Activated B cell treated with CpG ODN at 0.5 μM for 24 hours (primary cell): ENCODE measurements at regions not wholly inside any gene's neighbourhood (a gene's known extent, or its start where the extent isn't known, plus 50 kb on each side); places are given as distances from the start of the nearest gene placed in this dataset.

Source experiments
- ATAC-seq: fragments of 200-7000 bp; cut with Tn5 transposase; one replicate; pipeline ENCODE4 v1.10.0; 2021; ENCODE audit warnings: low read depth, mild to moderate bottlenecking, moderate library complexity
- CTCF ChIA-PET: fragments of 350-600 bp; sonication (Branson Sonifier 250); formaldehyde crosslinking; loops from one replicate; lab custom pipeline; 2021; ENCODE audit warnings: antibody characterized with exemption; lab: Charles Lee
- POLR2A ChIA-PET: fragments of 350-600 bp; sonication (Branson Sonifier 250); formaldehyde crosslinking; loops from one replicate; lab custom pipeline; 2021; ENCODE audit warnings: antibody characterized with exemption; lab: Charles Lee
- DNase-seq: peaks from one replicate; pipeline ENCODE4 v3.0.0; 2022
- H3K27ac Mint-ChIP-seq: one replicate; pipeline ENCODE4 v1.8.0; 2020; ENCODE audit warnings: mixed read lengths
- H3K27me3 Mint-ChIP-seq: one replicate; pipeline ENCODE4 v1.8.0; 2021; ENCODE audit warnings: mixed read lengths
- H3K36me3 Mint-ChIP-seq: one replicate; pipeline ENCODE4 v1.8.0; 2021; ENCODE audit warnings: low read depth, mixed read lengths
- H3K4me1 Mint-ChIP-seq: one replicate; pipeline ENCODE4 v1.8.0; 2021; ENCODE audit warnings: mixed read lengths
- H3K4me3 Mint-ChIP-seq: one replicate; pipeline ENCODE4 v1.8.0; 2020; ENCODE audit warnings: mild to moderate bottlenecking, mixed read lengths
- H3K9me3 Mint-ChIP-seq: one replicate; pipeline ENCODE4 v1.8.0; 2020; ENCODE audit warnings: mixed read lengths
- CTCF ChIP-seq: fragments of 200-600 bp; IDR thresholded peaks from one replicate; pipeline ENCODE4 v1.8.0; 2022; ENCODE audit warnings: antibody characterized with exemption, mild to moderate bottlenecking
- intact Hi-C: fragments of 100-400 bp; cut with micrococcal nuclease; formaldehyde crosslinking; loops from one replicate; pipeline ENCODE4 v1.15.1; 2024

- CTCF ChIA-PET = no interaction called here
- no peaks in the 10 kb centered on the region for H3K9me3 Mint-ChIP-seq
- intact Hi-C loops = no loop called here
- no peak overlapping the region for H3K4me3 Mint-ChIP-seq
- no peak overlapping the region for H3K27ac Mint-ChIP-seq
- no peaks in the 10 kb centered on the region for H3K36me3 Mint-ChIP-seq
- TF ChIP-seq CTCF = no peak
- H3K4me1 Mint-ChIP-seq = no peaks in the 10 kb centered on the region
- no peak for DNase-seq
- POLR2A ChIA-PET = no interaction called here
- H3K27me3 Mint-ChIP-seq = no peaks in the 10 kb centered on the region
- ATAC-seq = no peak
Measured at GRCh38 chr6:94670017-94670416, 907.3 kb upstream of the MANEA start.

GRCh38 chr6:94668876-94669275 is 908.5 kb upstream of the MANEA start:
- CTCF ChIA-PET = no interaction called here
- TF ChIP-seq CTCF = no peak
- H3K4me1 Mint-ChIP-seq = no peaks in the 10 kb centered on the region
- H3K9me3 Mint-ChIP-seq = no peaks in the 10 kb centered on the region
- intact Hi-C loops = no loop called here
- no peak overlapping the region for H3K27ac Mint-ChIP-seq
- H3K36me3 Mint-ChIP-seq = no peaks in the 10 kb centered on the region
- H3K4me3 Mint-ChIP-seq = no peak overlapping the region
- no peak for ATAC-seq
- no peaks in the 10 kb centered on the region for H3K27me3 Mint-ChIP-seq
- POLR2A ChIA-PET = no interaction called here
- no peak for DNase-seq

- ChIA-PET POLR2A (no interaction called here), CTCF (no interaction called here)
- TF ChIP-seq CTCF = no peak
- Mint-ChIP-seq H3K4me3 (no peak overlapping the region), H3K4me1 (no peaks in the 10 kb centered on the region), H3K27me3 (no peaks in the 10 kb centered on the region), H3K27ac (no peak overlapping the region), H3K9me3 (peaks cover 5% of the 10 kb centered on the region), H3K36me3 (no peaks in the 10 kb centered on the region)
- no peak for ATAC-seq
- intact Hi-C loops = no loop called here
- DNase-seq = no peak
Measured at GRCh38 chr6:94658929-94659328, 918.4 kb upstream of the MANEA start.

GRCh38 chr6:94651239-94651638 is 926.1 kb upstream of the MANEA start:
- Mint-ChIP-seq H3K27ac (no peak overlapping the region), H3K36me3 (no peaks in the 10 kb centered on the region), H3K27me3 (no peaks in the 10 kb centered on the region), H3K4me1 (no peaks in the 10 kb centered on the region), H3K4me3 (no peak overlapping the region), H3K9me3 (peaks cover 2% of the 10 kb centered on the region)
- POLR2A ChIA-PET = no interaction called here
- CTCF ChIA-PET = no interaction called here
- ATAC-seq (no peak), DNase-seq (no peak)
- intact Hi-C loops = no loop called here
- TF ChIP-seq CTCF = no peak

GRCh38 chr6:94645191-94645590 is 932.1 kb upstream of the MANEA start:
- no peak for ATAC-seq
- no peaks in the 10 kb centered on the region for H3K36me3 Mint-ChIP-seq
- DNase-seq = no peak
- POLR2A ChIA-PET = no interaction called here
- no peaks in the 10 kb centered on the region for H3K27me3 Mint-ChIP-seq
- H3K27ac Mint-ChIP-seq = no peak overlapping the region
- no peaks in the 10 kb centered on the region for H3K4me1 Mint-ChIP-seq
- no peaks in the 10 kb centered on the region for H3K9me3 Mint-ChIP-seq
- no peak for TF ChIP-seq CTCF
- no peak overlapping the region for H3K4me3 Mint-ChIP-seq
- CTCF ChIA-PET = no interaction called here
- intact Hi-C loops = no loop called here
